ENCODE measurements at regions not wholly inside any gene's neighbourhood (a gene's known extent, or its start where the extent isn't known, plus 50 kb on each side); places are given as distances from the start of the nearest gene placed in this dataset.

GRCh38 chr13:33520468-33520839 lies 234.9 kb upstream of the STARD13 start:
- no peak for DNase-seq

GRCh38 chr13:33524086-33524485 lies 238.5 kb upstream of the STARD13 start:
- no peak for DNase-seq

GRCh38 chr13:33525763-33526162 lies 240.2 kb upstream of the STARD13 start:
- no peak for DNase-seq

- no peak for DNase-seq
These were observed 241.2 kb upstream of the STARD13 start for GRCh38 chr13:33526718-33527117.

- DNase-seq = no peak
These were observed 243.3 kb upstream of the STARD13 start for GRCh38 chr13:33528896-33529295.

- no peak for DNase-seq
These were observed 245.9 kb upstream of the STARD13 start for GRCh38 chr13:33531484-33531883.

GRCh38 chr13:33535061-33535460 lies 249.5 kb upstream of the STARD13 start:
- no peak for DNase-seq

GRCh38 chr13:33536601-33537000 lies 251.0 kb upstream of the STARD13 start:
- no peak for DNase-seq

GRCh38 chr13:33537026-33537425 lies 251.5 kb upstream of the STARD13 start:
- DNase-seq = no peak

- DNase-seq = no peak
These were observed 252.1 kb upstream of the STARD13 start for GRCh38 chr13:33537676-33538075.

GRCh38 chr13:33541456-33541855 lies 255.9 kb upstream of the STARD13 start:
- no peak for DNase-seq

- DNase-seq = no peak
These were observed 256.4 kb upstream of the STARD13 start for GRCh38 chr13:33541962-33542308.

GRCh38 chr13:33542309-33543088 lies 256.9 kb upstream of the STARD13 start:
- peak; percentile 99 for DNase-seq

- DNase-seq = no peak
These were observed 257.5 kb upstream of the STARD13 start for GRCh38 chr13:33543089-33543459.

GRCh38 chr13:33543631-33544265 lies 258.2 kb upstream of the STARD13 start:
- DNase-seq = peak; percentile 64

- peak; percentile 33 for DNase-seq
These were observed 258.8 kb upstream of the STARD13 start for GRCh38 chr13:33544308-33544707.

- DNase-seq = no peak
These were observed 259.9 kb upstream of the STARD13 start for GRCh38 chr13:33545492-33545891.

- DNase-seq = no peak
These were observed 261.5 kb upstream of the STARD13 start for GRCh38 chr13:33547035-33547434.

GRCh38 chr13:33548069-33548468 lies 262.5 kb upstream of the STARD13 start:
- DNase-seq = no peak

- no peak for DNase-seq
These were observed 264.7 kb upstream of the STARD13 start for GRCh38 chr13:33550276-33550675.

GRCh38 chr13:33550885-33551284 lies 265.3 kb upstream of the STARD13 start:
- DNase-seq = no peak

- no peak for DNase-seq
These were observed 262.8 kb upstream of the RFC3 start for GRCh38 chr13:33554919-33555791.

GRCh38 chr13:33556828-33557227 lies 261.1 kb upstream of the RFC3 start:
- no peak for DNase-seq

- no peak for DNase-seq
These were observed 257.2 kb upstream of the RFC3 start for GRCh38 chr13:33560726-33561125.
